EL (cell line): ENCODE measurements at regions not wholly inside any gene's neighbourhood (a gene's known extent, or its start where the extent isn't known, plus 50 kb on each side); places are given as distances from the start of the nearest gene placed in this dataset.

Experiments used
- DNase-seq: peaks from one replicate; pipeline ENCODE4 v3.0.0-alpha.2; 2016

GRCh38 chr5:2598503-2598902, 153.0 kb downstream of the IRX2 start:
- no peak for DNase-seq

DNA sequence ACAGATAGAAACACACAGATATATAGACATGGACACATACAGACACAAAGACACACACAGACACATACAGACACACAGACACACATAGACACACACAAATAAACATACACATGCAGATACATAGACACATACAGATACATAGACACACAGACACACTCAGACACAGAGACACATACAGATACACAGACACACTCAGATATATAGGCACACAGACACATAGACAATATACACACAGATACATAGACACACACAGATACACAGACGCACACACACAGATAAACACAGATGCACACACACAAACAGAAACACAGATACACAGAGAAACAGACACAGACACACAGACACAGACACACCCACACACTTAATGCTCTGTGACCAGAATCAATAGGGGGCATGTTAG, 156.8 kb downstream of the IRX2 start:
- DNase-seq = no peak

DNA sequence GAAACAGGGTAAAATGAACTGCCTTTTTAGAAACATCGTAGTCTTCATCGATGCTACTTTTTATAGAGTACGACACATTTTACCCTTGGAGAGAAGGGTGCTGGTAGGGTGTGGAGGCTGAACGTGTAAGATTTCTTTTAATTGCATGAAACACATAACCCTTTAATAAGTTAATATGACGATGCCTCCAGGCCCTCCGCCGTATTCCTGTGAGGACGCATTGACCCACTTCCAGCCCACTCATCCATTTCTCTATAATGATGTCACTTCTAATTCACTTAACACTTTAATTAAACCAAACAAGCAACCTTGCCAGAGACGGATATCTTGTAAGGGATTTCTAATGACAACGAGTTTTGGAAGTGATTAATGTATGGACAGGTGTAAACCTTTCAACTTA, 158.7 kb downstream of the IRX2 start:
- no peak for DNase-seq

DNA sequence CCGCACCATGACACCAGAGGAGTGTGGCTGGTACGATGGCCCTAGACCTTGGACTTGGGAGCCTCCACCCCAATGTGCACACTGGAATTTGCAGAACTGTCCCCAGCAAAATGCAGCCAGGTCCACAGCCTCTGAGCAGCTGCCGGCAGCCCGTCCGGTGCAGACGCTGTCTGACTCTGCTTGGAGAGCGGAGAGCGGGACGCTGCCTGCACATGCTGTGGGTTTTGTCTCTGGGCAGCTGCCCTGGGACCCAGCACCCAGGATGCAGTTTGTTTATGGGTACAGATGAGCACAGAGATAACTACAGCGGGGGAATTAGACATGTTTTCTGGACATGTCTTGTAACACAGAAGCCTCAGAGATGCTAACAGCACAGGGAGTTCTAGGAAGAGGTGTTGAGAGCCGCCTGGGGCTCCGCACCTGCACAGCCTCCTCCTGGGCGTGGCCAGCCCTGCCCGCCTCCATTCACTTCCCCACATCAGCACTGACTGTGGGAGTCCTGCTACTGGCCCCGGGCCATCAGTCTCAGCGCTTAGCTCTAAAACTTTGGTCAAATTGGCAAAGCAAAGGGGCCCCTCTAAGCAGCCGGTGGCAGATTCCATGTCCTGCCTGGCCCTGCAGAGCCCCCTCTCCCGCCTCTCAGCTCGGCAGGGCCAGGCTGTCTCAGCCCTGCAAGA, 159.6 kb downstream of the IRX2 start:
- no peak for DNase-seq

DNA sequence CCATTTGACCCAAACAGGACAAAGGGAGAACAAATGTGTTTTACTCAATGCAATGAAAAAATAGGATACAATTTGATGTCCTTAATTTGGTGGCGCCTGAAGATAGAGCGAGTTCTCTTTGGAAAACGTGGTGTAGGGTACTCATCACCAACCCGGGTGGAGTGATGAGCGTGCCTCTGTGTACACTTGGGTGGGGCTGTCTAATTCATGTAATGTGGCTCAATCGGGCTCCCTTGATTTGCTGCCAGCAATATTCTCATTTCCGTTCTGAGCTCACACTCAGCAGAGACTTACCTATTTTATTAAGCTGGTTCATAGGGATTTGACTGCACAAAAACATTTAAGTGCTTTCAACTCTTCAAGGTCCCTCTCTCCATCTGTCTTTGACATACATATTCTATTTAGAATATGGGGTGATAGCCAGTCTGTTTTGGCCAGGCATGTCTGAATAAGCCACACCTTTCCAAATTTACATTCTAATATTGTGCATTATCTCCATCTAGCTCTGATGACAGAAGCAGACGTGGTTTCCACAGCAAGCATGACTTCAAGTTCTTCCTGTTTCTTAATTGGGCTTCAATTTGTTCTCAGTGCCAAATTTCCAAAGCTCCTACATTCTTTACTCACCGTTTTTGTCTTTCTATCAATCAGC, 162.5 kb downstream of the IRX2 start:
- no peak for DNase-seq

- no peak for DNase-seq
These were observed 164.1 kb downstream of the IRX2 start for GRCh38 chr5:2587189-2588031.

GRCh38 chr5:2586016-2586715, 165.3 kb downstream of the IRX2 start:
- DNase-seq = no peak

- DNase-seq = no peak
These were observed 166.8 kb downstream of the IRX2 start for GRCh38 chr5:2584579-2585269.

DNA sequence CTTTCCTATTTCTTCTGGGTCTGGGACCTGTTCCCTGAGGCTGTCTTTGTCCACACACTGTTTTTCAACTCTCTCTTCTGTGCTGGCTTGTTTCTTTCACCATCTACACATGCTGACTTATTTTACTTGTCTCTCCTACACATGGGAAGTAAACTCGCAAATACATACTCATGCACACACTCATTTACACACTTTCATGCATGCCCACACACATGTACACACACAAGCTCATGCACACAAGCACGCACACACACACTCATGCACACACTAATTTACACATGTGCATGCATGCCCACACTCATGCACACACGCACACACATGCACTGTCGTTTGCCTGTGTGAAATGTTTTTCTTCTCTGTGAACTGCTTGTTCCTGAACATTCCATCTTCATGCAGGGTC, 169.0 kb downstream of the IRX2 start:
- no peak for DNase-seq

- no peak for DNase-seq
These were observed 169.4 kb downstream of the IRX2 start for GRCh38 chr5:2582106-2582505.

GRCh38 chr5:2581418-2581817, 170.1 kb downstream of the IRX2 start:
- DNase-seq = no peak

DNA sequence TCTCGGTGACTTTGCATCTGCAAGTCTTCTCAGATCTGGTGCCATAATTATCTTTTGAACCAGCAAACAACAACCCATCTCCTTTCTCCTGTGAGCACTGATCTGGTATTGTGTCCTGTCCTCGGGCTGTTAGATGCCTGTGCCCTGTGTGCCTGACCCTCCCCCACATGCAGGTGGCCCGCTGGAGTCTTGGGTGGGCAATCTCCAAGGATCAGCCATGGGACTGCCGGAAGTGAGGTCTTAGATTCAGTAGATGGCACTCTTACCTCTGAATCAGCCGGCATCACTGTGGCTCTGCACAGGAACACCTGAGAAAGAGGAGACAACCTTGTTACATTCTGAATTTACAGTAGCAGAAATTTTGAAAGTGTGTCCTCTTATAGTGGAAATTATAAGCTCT, 172.4 kb downstream of the IRX2 start:
- no peak for DNase-seq

DNA sequence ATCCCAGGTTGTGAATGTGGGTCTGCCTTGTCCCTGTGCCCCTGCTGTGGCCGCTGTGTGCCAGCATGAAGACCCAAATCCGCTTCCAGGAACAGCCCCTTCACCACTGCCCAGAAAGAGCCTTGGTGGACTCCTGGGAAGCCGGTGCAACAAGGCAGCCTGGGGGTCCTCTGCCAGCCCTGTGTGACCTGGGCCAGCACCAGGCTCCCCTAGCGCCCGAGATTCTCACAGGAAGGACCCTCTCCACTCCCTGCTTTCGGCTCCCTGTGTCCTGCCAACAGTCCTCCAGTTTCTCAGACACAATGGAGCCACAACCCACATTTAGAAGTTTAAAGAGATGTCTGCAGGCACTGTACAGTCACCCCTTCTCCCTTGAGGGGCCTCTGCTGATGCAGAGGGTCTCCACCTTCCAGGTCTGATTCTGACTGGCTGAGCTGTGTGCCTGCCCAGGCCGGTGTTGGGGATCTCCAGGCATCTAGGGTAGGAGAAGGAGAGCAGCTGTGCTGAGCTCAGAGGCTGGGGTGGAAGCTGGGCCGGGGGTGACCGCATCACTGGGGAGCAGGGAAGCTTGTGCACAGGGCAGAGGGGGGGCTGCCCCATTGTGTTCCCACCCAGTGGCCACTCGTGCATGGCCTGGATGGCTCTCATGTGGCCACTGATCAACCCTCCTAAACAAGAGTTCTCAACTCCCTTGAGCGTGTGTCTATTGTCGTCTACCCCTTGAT, 174.0 kb downstream of the IRX2 start:
- no peak for DNase-seq

DNA sequence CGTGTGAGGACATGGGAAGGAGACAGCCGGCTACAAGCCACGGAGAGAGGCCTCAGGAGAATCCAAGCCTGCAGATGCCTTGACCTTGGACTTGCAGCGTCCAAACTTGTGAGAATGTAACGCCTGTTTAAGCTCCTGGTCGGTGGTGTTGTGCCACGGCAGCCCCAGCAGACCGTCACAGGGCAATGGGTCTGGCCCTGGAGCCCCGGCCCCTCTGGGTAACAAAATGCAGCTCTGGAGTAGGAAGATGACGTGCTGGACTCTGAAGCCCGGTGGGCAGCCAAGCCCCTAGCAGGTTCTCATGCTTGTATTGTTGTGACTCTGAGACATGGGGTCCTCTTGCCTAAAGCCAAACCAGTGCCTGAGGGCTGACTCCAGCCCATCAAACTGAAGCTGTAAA, 174.7 kb downstream of the IRX2 start:
- DNase-seq = no peak

- DNase-seq = no peak
These were observed 175.6 kb downstream of the IRX2 start for GRCh38 chr5:2575871-2576270.

- DNase-seq = no peak
These were observed 176.2 kb downstream of the IRX2 start for GRCh38 chr5:2575292-2575691.

DNA sequence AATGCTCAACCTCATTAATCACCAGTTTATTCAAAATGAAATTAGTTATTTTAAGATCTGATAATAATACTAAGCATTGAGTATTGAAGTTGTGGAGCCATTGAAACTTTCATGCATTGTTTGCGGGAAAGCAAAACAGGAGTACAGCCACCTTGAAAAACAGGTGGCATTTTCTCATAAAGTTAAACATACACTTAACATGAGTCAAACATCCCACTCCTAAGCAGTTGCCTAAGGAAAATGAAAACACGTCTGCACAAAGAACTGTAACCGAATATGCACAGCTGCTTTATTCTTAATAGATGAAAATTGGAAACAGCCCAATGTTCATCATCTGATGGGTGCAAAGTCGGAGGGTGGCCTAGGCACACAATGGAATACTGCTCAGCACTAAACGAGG, 177.3 kb downstream of the IRX2 start:
- DNase-seq = no peak

- DNase-seq = no peak
These were observed 180.9 kb downstream of the IRX2 start for GRCh38 chr5:2570586-2570985.

DNA sequence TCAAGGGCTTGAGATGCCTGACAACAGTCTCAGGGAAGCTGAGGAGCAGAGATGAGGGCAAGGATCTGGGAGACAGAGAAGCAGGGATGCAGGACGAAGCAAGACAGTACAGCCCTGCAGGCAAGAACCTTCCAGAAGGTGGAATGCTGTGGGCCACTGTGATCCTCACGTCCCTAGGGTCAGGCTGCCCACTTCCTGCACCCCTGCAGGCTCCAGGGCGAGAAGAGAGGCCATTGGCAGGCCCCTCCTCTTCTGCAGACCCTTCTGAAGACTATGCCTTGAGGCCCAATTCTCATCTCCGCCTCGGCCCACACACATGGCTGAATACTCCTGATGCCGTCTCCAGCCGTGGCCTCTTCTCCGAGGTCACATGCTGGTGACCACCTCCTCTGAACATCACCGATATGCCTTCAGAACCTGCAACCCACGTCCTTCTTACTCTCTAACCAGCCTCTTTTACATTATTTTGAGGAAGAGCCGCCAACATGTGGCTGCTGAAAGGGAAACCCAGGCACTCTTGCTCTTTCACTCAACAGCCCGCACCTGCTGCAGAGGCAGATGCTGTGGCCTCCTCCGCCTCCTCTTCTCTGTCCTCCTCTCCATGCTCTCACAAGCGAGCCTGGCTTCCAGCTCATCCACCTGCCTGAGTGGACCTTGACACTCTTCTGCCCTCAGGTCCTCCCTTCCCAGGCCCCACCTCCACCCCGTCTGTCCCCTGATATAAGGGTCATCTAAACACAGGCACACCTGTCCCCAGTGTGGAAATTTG, 181.5 kb downstream of the IRX2 start:
- no peak for DNase-seq

GRCh38 chr5:2569176-2569575, 182.3 kb downstream of the IRX2 start:
- no peak for DNase-seq

- no peak for DNase-seq
These were observed 185.2 kb downstream of the IRX2 start for GRCh38 chr5:2566284-2566683.
